Stimulated activated CD4-positive, alpha-beta T cell treated with anti-CD3 and anti-CD28 coated beads, Interleukin-12 subunit alpha, Interleukin-12 subunit beta, amount 100 ng/mL, for 4 hours (primary cell): ENCODE measurements at regions not wholly inside any gene's neighbourhood (a gene's known extent, or its start where the extent isn't known, plus 50 kb on each side); places are given as distances from the start of the nearest gene placed in this dataset.
"Not testable (repeated sequence)": the region's sequence is repeated elsewhere in the genome, so short reads cannot be mapped to it uniquely, and the experiment has no call there.

Experiments used
- DNase-seq: peaks from one replicate; pipeline ENCODE4 v3.0.0-alpha.2; 2020

DNA sequence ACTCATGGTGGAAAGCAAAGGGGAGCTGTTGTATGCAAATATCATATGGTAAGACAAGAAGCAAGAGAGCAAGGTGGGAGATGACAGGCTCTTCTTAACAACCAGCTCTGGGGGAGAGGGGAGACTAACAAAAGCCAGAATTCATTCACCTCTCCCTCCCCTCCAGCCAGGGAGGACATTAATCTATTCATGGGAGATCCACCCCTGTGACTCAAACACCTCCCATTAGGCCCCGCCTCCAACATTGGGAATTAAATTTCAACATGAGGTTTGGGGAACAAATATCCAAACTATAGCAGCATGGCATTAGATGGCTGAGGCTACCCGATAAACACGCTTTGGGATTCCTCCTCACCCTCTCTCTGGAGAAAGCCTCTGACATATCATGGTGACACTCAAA is 210.6 kb downstream of the RHOU start:
- DNase-seq = no peak

DNA sequence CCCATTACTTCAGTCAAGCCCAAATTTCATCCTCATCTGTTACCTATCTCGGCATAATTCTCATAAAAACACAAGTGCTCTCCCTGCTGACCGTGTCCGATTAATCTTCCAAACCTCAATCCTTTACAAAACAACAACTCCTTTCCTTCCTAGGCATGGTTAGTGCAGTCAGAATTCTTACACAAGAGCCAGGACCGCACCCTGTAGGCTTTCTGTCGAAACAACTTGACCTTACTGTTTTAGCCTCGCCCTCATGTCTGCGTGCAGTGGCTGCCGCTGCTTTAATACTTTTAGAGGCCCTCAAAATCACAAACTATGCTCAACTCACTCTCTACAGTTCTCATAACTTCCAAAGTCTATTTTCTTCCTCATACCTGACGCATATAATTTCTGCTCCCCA is 214.3 kb downstream of the RHOU start:
- DNase-seq = not testable (repeated sequence)

DNA sequence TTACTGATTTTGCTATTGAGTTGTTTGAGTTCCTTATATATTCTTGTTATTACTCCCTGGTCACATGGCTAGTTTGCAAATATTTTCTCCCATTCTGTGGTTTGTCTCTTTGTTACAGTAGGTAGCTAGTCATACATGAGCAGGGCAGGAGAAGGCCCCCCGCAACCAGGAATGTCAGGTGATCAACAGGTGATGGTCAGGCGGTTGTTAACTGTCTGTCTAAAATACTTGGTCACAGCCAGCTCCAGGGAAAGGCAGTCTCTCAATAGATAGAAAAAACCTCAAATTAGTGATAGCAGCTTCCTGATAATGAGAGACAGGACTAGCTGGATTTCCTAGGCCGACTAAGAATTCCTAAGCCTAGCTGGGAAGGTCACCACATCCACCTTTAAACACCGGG is 217.9 kb downstream of the RHOU start:
- no peak for DNase-seq

DNA sequence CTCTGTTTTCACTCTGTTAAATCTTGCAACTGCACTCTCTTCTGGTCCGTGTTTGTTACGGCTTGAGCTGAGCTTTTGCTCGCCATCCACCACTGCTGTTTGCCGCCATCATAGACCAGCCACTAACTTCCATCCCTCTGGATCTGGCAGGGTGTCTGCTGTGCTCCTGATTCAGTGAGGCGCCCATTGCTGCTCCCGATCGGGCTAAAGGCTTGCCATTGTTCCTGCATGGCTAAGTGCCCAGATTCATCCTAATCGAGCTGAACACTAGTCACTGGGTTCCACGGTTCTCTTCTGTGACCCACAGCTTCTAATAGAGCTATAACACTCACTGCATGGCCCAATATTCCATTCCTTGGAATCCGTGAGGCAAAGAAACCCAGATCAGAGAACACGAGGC is 218.5 kb downstream of the RHOU start:
- not testable (repeated sequence) for DNase-seq

DNA sequence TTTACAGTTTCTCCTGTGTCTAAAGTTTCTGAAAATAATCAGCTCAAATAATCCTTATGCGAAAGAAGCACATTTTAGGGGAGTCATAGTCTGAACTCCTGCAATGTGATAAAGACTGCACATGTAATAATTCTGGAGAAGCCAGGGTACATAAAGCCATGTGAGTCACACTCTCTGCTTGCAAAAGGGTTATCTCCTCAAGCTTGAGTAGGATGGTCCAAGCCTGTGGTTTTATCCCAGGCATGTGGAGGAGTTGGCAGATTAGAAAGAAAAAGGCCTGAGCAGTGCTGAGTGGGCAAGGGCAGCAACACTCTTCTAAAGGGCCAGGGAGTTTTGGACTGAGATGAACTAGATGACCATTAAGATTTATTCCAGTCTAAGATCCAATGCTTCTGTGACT is 220.4 kb downstream of the RHOU start:
- no peak for DNase-seq

DNA sequence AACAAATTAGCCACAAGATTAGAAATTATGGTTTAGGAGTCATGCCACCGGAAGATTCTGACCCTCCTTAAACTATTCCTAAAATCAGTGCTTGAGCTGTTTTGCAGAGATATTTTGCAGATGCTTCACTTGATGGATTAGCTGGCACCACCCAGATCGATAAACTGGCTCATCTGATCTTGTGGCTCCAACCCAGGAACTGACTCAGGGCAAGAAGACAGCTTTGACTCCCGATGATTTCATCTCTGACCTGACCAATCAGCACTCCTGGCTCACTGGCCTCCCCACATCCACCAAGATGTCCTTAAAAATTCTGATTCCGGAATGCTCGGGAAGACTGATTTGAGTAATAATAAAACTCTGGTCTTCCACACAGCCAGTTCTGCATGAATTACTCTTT is 221.6 kb downstream of the RHOU start:
- DNase-seq = no peak

DNA sequence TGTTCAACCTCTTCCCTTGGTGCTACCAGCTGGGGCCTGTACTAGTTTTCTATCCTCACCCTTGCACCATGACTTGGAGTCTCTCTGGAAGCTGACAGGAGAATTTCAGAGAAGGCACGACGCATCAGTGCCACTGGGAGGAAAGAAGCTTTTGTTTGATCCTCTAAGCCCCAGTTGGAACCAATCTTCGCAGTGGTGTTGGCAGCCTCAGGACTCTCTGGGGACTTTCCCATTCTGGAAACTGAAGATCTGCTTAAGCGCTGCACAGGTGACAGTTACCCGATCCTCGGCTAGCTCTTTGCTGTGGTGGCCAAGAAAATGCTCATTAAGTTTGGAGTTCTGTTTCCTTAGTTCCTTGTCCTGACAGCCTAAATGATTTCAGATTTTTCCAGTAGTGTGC is 222.3 kb downstream of the RHOU start:
- DNase-seq = no peak

DNA sequence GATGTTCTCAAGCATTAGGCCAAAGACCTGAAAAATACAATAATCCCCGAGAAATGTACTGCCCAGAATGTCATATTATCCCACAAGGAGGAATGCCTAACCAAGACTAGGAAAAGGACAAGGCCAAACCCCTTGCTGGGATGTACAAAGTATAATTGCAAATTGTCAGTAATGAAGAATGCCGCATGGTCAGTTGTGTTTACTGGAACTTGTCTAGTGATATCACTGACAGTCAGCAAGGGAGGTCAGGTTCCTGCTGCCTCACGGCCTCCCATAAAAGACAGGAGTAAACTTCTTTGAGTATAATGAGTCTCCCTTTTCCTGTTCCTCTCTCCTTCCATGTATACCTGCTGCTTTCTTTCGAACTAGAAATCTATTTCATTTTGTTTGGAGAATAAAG is 222.8 kb downstream of the RHOU start:
- DNase-seq = no peak

DNA sequence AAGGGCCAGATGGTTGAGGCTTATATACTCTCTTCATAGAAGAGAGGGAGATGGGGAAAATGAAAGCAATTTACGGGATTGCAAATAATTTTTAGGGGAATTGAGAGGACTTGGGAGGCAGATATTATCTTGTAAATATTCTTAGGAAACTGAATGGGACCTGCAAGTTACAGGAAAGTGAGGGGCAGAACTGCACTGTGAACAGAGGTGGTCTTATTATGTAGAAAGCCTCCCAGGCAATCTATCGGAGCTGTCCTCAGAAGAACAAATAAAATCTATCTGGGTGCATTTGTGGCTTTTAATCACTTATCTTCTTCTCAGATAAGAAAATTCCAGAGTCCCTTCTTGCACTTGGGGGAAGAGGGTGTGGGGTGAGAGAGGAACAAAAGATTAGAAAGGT is 223.5 kb downstream of the RHOU start:
- DNase-seq = no peak

DNA sequence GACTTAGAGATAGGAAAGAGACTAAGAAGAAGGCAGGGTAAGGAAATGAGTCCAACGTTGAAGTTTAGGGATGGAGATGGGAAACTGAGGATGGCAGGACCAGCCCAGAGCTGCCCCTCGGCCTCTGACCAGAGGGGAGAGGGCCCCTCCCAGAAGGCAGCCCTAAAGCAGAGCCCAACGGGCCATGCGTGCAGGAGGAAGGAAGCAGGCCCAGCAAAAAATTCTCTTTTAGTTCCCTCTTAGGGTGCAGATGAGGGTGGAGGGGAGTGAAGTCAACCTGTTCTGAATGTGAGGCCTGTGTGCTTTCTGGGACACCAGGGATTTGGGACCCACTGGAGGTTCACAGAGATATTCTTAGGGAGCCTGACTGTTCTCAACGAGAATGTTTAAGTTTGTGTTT is 225.4 kb downstream of the RHOU start:
- no peak for DNase-seq

DNA sequence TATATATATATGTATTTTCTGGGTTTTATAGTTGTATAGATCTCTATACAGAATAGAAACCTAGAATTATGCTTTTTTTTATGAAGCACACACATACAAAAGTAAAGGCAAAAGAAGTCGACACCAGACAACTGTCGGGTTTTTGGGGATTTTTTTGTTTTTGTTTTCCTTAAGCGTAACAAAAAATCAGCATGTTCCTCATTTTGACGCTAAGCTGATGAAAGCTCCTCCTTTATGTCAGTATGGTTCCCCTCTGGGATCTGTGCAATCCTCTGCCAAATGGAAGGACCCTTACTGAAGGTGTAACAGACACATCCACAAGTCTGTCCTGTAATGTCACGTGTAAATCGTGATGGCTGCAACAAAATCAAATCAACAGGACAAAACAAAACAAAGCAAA is 226.2 kb downstream of the RHOU start:
- no peak for DNase-seq

DNA sequence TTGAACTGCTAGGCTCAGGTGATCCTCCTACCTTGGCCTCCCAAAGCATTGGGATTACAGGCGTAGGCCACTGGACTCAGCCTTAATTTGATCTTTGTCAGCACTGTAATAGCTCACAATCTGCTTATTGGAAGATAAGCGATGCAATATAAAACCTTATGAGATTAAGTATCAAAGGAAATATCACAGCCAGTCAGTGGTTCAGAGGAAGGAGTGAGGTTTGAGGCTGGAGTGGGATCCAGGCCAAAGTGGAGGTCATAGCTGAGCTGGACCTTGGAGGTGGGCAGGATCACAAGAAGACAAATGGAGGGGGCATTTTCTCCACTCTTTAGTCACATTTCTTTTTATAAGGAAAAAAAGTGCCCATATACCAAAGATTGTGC is 228.5 kb downstream of the RHOU start:
- no peak for DNase-seq

DNA sequence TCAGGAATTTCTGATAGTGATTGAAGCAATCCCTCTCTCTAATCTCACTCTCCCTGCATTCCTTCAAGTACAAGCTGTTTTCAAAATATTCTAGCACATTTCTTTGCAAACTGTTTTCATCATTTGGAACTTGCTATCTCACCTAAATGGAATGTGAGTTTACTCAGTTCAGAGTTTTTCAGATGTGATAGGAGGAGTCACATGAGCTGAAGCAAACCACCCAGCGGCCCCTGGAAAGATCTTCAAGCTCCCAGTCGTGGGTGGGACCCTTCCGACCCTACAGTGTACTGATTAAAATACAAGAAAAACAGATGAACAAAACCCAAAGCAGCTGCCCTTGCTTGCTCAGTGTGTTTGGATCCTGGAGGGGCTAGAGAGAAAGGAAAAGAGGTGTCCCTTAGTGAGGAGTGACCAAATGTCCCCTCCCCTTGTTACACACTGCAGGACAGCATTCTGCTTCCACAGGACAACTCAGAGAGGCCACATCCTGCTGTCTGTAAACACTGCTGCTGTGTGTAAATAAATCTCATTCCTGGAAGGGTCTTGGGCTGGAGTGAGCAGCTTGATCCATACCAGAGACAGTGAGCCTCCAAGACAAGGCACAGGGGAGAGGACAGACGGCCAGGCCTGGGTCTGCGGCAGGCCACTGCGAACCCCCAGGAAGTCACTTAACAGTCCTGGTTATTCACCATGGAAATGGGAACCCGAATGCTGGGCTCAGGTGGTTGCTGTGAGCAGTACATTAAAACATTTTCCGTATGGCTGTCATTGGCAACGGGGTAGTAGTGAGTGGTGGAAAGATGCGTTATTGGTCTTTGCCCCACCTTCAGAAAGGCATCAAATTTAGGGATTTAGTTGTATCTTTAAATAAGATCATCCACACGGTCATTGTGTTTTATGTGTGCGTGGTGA is 229.2 kb downstream of the RHOU start:
- DNase-seq = no peak

DNA sequence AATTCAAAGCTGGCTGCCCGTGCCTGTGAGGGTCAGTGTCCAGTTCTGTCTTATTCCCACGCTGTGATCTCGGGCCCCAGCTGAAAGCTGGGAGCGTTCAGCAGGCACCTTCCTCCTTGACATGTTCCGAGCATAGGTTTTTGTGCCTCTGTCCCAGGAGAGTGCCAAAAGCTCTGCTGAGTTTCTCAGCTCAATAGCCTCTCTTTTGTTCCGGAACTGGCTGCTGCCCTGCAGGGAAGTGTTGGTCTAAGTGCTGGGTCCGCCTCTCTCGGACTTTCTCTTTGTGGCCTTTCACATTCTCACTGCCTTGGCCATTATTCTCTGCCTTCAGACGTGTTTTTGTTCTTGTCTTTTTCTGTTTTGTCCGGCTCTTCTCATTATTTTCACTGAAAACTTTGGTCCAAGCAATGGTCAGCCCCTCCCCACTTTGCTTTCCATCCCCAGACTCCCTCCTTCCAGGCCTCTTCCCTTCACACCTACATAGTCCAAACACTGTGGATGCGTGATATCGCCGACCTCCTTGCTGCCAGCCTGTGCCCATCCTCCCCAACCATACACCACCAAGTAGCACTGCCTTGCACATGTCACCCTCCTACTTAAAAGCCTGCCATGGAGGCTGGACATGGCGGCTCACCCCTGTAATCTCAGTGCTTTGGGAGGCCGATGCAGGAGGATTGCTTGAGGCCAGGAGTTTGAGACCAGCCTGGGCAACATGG is 233.8 kb downstream of the RHOU start:
- no peak for DNase-seq

DNA sequence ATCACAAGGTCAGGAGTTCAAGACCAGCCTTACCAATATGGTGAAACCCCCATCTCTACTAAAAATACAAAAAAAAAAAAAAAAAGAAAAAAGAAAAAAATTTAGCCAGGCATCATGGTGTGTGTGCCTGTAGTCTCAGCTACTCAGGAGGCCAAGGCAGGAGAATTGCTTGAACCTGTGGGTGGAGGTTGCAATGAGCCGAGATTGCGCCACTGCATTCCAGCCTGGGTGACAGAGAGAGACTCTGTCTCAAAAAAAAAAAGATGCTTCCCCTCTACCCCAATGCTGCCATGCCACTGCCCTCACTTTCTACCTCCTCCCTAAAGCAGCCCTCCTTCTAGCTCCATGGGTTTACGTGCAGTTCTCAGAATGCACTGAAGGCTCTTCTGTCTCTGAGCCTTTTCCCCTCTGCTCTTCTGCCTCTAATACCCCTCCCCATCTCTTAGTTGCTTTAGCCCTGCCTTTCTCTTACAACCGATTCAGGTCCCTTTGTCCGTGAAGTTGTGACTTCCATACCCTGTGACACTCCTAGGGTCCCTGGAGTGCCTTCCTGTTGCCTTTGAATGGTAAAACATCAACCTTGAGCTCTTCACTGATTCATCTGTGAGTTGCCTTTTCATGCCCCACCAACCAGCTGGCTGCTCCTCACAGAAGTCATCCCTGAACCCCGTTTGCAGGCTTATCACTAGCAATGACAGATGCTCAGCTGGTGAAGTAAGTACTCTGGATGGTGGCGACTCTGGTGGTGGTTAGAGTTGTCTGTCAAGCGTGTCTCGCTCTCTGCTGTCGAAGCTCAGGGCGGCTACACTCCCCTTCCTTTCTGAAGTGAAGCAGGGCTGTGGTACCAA is 234.9 kb downstream of the RHOU start:
- DNase-seq = no peak

DNA sequence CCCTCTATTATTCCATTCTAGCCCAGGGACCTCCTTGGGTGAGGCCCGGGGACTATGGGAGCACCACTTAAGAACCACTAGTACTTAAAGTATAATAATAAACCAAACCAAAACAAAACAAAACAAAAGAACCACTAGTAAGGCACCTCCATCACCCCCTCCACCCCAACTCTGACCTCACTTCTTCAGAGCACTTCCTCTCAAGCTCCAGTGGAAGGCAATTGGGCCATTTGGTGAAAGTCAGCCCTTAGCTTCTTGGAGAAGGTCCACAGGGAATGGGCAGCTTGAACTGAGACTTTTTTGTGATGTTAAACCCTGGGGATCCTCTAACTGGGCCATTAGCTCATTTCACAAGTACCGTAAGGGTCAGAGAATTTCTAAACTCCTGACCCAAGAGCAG is 237.3 kb downstream of the RHOU start:
- no peak for DNase-seq

DNA sequence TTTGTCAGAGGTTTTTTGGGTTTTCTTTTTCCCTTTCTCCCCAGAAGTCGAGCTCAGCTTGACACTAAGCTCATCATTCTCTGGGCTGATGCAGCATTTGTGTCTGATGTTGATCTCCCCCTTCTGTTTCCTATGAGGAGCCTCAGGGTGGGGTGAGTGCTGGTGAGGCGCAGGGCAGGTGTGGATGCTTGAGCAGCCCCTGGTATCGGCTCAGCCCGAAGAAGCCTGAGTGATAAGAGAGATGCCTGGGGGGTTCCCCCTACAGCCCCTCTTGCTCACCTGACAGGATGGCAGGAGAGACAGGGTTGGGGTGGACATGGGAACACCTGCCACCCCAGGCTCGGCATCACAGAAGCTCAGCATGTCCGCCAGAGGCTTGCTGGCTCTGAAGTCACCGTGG is 239.0 kb downstream of the RHOU start:
- no peak for DNase-seq

DNA sequence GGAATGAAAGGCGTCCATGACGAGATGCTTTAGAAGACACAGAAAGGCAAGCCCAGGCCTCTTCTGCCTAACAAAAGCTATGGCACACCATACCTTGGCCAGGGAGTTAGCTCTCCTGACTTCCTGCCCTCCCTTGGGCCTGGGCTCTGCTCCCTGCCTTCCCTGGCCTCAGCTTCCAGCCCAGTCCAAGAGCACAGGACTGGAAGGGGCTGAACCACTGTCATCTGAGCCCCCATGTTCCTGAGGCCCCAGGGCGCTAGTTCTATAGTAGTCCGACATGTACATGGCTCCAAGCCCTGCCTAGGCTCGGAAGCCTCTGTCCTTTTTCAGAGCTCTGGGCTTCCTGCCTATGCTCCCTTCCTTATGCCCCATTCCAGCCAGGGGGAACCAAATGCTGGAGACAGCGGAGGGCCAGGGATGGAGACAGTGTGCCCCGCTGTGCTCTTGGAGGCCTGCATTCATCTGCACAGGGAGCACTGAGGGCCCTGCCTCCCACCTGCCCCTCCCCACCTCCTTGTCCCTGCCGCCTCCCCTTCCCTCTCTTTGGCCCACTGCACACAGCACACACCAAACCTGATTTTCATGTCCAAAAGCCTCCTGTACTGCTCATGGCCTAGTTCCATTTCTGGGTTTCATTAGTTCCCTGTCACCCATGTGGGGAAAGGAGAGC is 240.1 kb downstream of the RHOU start:
- no peak for DNase-seq

DNA sequence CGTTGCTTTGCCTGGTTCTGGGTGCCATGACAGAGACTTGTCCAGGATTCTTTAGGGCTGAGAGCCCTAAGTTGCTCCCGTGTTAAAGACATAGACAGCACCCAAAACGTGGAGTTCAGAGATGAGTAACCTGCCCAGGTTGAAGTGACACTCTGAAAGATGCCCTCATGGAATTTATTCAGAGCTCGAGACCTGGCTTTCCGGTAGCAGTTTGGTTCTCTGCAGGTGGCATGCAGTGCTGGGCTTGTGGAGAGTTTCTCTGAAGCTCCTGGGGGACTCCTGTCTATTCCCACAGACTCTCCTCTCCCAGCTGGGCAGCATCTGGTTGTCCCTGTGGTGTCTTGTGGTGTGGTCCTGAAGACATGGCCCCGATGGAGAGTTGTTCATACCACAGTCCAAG is 241.0 kb downstream of the RHOU start:
- no peak for DNase-seq

DNA sequence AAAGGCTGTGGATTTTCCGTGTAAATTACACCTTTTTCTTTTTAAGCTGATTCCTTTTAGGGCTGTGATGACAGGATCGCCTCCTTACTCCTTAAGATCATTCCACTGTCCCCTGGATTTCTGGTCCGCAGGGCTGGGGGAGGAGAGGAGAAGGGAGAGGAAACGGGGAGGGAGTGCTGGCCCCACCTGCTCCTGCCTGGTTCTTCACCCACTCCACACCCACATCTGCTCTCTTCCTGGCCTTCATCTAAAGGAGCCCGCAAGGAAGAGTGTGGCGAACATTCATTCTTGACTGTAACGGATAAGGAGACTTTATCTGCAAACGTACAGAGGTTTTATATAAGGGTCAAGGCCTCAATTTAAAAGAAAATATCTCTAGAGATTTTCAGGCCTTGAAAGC is 242.0 kb downstream of the RHOU start:
- DNase-seq = no peak

DNA sequence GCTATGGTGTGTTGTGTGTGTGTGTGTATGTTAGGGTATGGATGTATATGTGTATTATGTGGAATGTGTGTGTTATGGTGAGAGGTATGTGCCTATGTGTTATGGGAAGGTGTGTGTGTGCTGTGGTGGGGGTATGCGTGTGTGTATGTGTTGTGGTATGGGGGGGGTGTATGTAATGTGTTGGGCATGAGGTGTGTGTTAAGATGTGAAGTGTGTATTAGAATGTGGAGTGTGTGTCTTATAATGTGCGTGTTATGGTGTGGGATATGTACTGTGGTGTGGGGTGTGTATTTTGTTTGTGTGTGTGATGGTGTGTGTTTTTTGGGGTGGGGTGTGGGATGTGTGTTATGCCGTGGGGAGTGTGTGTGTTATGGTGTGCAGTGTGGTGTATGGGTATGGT is 242.5 kb downstream of the RHOU start:
- DNase-seq = no peak

DNA sequence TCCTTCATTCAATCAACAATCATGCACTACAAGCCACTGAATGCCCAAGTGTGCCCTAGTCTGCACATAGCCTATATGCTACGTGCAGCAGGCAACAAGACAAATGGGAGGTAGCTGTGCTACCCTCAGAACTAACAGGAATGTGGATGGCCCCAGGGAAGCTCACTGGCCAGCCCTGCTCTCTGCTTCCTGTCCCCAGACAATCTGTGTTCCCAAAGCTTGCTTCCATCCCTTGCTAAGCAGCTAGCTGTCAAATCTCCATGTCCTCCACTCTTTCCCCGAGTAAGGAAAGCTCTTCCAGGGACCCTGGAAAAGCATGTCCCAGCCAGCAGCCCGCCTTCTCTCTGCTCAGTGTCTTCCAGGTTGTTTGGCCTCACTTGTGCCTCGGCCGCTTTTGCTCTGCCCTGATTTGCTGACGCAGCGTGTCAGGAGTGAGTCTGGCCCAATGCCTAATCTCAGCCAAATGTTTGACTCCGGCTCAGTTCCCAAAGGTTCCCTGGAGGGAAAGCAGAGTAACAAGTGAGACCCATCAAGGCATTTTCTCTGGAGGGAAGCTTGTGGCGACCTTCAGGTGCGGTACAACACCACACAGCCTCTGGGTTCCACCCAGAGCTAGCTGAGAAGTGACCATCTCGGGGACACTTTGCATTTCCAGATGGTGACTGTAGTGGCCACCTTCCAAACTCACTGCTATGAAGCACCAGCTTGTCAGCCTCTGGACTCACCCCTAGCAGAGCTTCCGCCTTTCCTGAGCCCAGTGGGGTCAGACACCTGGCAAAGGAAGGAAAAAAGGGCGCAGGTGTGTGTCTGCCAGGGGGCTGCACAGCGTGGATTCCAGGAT is 243.4 kb downstream of the RHOU start:
- no peak for DNase-seq
